ACC112 (cell line): ENCODE measurements at regions not wholly inside any gene's neighbourhood (a gene's known extent, or its start where the extent isn't known, plus 50 kb on each side); places are given as distances from the start of the nearest gene placed in this dataset.

Experiments
- H2AFZ ChIP-seq: fragments of 200-600 bp; sonication (generic); one replicate; pipeline ENCODE4 v1.6.0; 2017; ENCODE audit warnings: antibody characterized with exemption, low read length; ENCODE audit not compliant: unreplicated experiment
- H3K27ac ChIP-seq: fragments of 200-600 bp; sonication (generic); 2 replicates; pipeline ENCODE4 v1.5.1; 2014; ENCODE audit warnings: low read depth, mild to moderate bottlenecking, antibody characterized with exemption, low read length, moderate library complexity
- H3K27me3 ChIP-seq: fragments of 200-600 bp; sonication (generic); 2 replicates; pipeline ENCODE4 v1.6.1; 2014; ENCODE audit warnings: mild to moderate bottlenecking, antibody characterized with exemption, low read length, moderate library complexity, mixed read lengths; ENCODE audit not compliant: insufficient read depth
- H3K36me3 ChIP-seq: fragments of 200-600 bp; sonication (generic); 2 replicates; pipeline ENCODE4 v1.6.1; 2016; ENCODE audit warnings: mild to moderate bottlenecking, antibody characterized with exemption, low read length, moderate library complexity, mixed read lengths; ENCODE audit not compliant: insufficient read depth
- H3K4me1 ChIP-seq: fragments of 200-600 bp; sonication (generic); one replicate; pipeline ENCODE4 v1.6.1; 2016; ENCODE audit warnings: low read length, mixed read lengths; ENCODE audit not compliant: insufficient read depth, unreplicated experiment, control insufficient read depth
- H3K4me3 ChIP-seq: fragments of 200-600 bp; sonication (generic); 2 replicates; pipeline ENCODE4 v1.5.1; 2014; ENCODE audit warnings: mild to moderate bottlenecking, low read depth, low read length
- H3K79me2 ChIP-seq: fragments of 200-600 bp; sonication (generic); one replicate; pipeline ENCODE4 v1.6.0; 2016; ENCODE audit warnings: low read length; ENCODE audit not compliant: control insufficient read depth, unreplicated experiment, insufficient read depth

- no peaks in the 10 kb centered on the region for H3K36me3 ChIP-seq
- no peak overlapping the region for H3K27ac ChIP-seq
- H3K4me3 ChIP-seq = no peak overlapping the region
- no peaks in the 10 kb centered on the region for H3K27me3 ChIP-seq
- H3K4me1 ChIP-seq = no peaks in the 10 kb centered on the region
- no peak overlapping the region for H2AFZ ChIP-seq
- H3K79me2 ChIP-seq = no peaks in the 10 kb centered on the region
Observed at GRCh38 chr9:119853126-119853525, 483.9 kb upstream of the BRINP1 start.

GRCh38 chr9:119852390-119852789, 483.2 kb upstream of the BRINP1 start:
- H3K79me2 ChIP-seq = no peaks in the 10 kb centered on the region
- no peaks in the 10 kb centered on the region for H3K36me3 ChIP-seq
- no peak overlapping the region for H3K27ac ChIP-seq
- no peak overlapping the region for H3K4me3 ChIP-seq
- no peaks in the 10 kb centered on the region for H3K4me1 ChIP-seq
- H2AFZ ChIP-seq = no peak overlapping the region
- no peaks in the 10 kb centered on the region for H3K27me3 ChIP-seq

- H3K27ac ChIP-seq = no peak overlapping the region
- H2AFZ ChIP-seq = no peak overlapping the region
- H3K4me3 ChIP-seq = no peak overlapping the region
Observed at GRCh38 chr9:119844431-119844830, 475.2 kb upstream of the BRINP1 start.

GRCh38 chr9:119841016-119841415, 471.8 kb upstream of the BRINP1 start:
- Histone ChIP-seq H2AFZ (no peak overlapping the region), H3K79me2 (no peaks in the 10 kb centered on the region), H3K36me3 (no peaks in the 10 kb centered on the region), H3K4me1 (no peaks in the 10 kb centered on the region), H3K4me3 (no peak overlapping the region), H3K27me3 (no peaks in the 10 kb centered on the region), H3K27ac (no peak overlapping the region)

More at GRCh38 chr9:119844431-119844830, 475.2 kb upstream of the BRINP1 start:
- H3K36me3 ChIP-seq = no peaks in the 10 kb centered on the region
- no peaks in the 10 kb centered on the region for H3K79me2 ChIP-seq
- no peaks in the 10 kb centered on the region for H3K4me1 ChIP-seq
- no peaks in the 10 kb centered on the region for H3K27me3 ChIP-seq

GRCh38 chr9:119839888-119840287, 470.7 kb upstream of the BRINP1 start:
- H3K27ac ChIP-seq = no peak overlapping the region
- no peaks in the 10 kb centered on the region for H3K27me3 ChIP-seq
- H3K4me1 ChIP-seq = no peaks in the 10 kb centered on the region
- no peak overlapping the region for H2AFZ ChIP-seq
- H3K36me3 ChIP-seq = no peaks in the 10 kb centered on the region
- H3K4me3 ChIP-seq = no peak overlapping the region
- no peaks in the 10 kb centered on the region for H3K79me2 ChIP-seq

GRCh38 chr9:119838210-119838609, 469.0 kb upstream of the BRINP1 start:
- Histone ChIP-seq H3K27me3 (no peaks in the 10 kb centered on the region), H3K4me3 (no peak overlapping the region), H3K36me3 (no peaks in the 10 kb centered on the region), H3K27ac (no peak overlapping the region), H3K4me1 (no peaks in the 10 kb centered on the region), H2AFZ (no peak overlapping the region), H3K79me2 (no peaks in the 10 kb centered on the region)

GRCh38 chr9:119836036-119836435, 466.8 kb upstream of the BRINP1 start:
- H3K27ac ChIP-seq = no peak overlapping the region

GRCh38 chr9:119834064-119834620, 464.9 kb upstream of the BRINP1 start:
- no peak overlapping the region for H3K4me3 ChIP-seq
- H2AFZ ChIP-seq = no peak overlapping the region
- H3K36me3 ChIP-seq = no peaks in the 10 kb centered on the region
- H3K27me3 ChIP-seq = no peaks in the 10 kb centered on the region
- H3K79me2 ChIP-seq = no peaks in the 10 kb centered on the region
- no peak overlapping the region for H3K27ac ChIP-seq
- H3K4me1 ChIP-seq = no peaks in the 10 kb centered on the region

More at GRCh38 chr9:119836036-119836435, 466.8 kb upstream of the BRINP1 start:
- H3K36me3 ChIP-seq = no peaks in the 10 kb centered on the region
- no peaks in the 10 kb centered on the region for H3K79me2 ChIP-seq
- H3K27me3 ChIP-seq = no peaks in the 10 kb centered on the region
- no peak overlapping the region for H2AFZ ChIP-seq
- H3K4me3 ChIP-seq = no peak overlapping the region
- no peaks in the 10 kb centered on the region for H3K4me1 ChIP-seq

GRCh38 chr9:119831309-119831708, 462.1 kb upstream of the BRINP1 start:
- no peaks in the 10 kb centered on the region for H3K79me2 ChIP-seq
- H2AFZ ChIP-seq = no peak overlapping the region
- no peaks in the 10 kb centered on the region for H3K36me3 ChIP-seq
- no peak overlapping the region for H3K27ac ChIP-seq
- H3K4me3 ChIP-seq = no peak overlapping the region
- no peaks in the 10 kb centered on the region for H3K27me3 ChIP-seq
- H3K4me1 ChIP-seq = no peaks in the 10 kb centered on the region

- H3K4me3 ChIP-seq = no peak overlapping the region
- no peaks in the 10 kb centered on the region for H3K4me1 ChIP-seq
- H3K79me2 ChIP-seq = no peaks in the 10 kb centered on the region
- H3K36me3 ChIP-seq = no peaks in the 10 kb centered on the region
- no peaks in the 10 kb centered on the region for H3K27me3 ChIP-seq
- no peak overlapping the region for H3K27ac ChIP-seq
- no peak overlapping the region for H2AFZ ChIP-seq
Observed at GRCh38 chr9:119829748-119830147, 460.5 kb upstream of the BRINP1 start.

- H3K27ac ChIP-seq = no peak overlapping the region
- no peaks in the 10 kb centered on the region for H3K36me3 ChIP-seq
- no peaks in the 10 kb centered on the region for H3K4me1 ChIP-seq
- no peaks in the 10 kb centered on the region for H3K79me2 ChIP-seq
- H3K4me3 ChIP-seq = no peak overlapping the region
- H2AFZ ChIP-seq = no peak overlapping the region
- H3K27me3 ChIP-seq = no peaks in the 10 kb centered on the region
Observed at GRCh38 chr9:119829186-119829585, 460.0 kb upstream of the BRINP1 start.
